ENCODE measurements at regions not wholly inside any gene's neighbourhood (a gene's known extent, or its start where the extent isn't known, plus 50 kb on each side); places are given as distances from the start of the nearest gene placed in this dataset.

DNA sequence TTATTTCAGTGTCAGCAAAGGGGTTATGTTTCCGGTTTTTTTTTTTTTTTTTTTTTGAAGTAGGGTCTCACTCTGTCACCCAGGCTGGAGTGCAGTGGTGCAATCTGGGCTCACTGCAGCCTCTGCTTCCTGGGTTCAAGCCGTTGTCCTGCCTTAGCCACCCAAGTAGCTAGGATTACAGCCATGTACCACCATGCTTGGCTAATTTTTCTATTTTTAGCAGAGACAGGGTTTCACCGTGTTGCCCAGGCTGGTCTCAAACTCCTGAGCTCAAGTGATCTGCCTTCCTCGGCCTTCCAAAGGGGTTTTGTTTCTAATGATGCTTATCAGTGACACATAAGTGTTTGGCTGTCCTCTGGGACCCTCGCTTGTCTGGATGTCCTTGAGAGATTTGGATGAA is 235.7 kb upstream of the C2CD4B start:
- Histone ChIP-seq H3K27me3 (no peaks in the 10 kb centered on the region), H3K27ac (peak overlapping the region in 2 of 12 donors; percentile 2 to 27), H3K36me3 (no peaks in the 10 kb centered on the region), H3K4me1 (peaks cover 0 to 49% (median 20%) of the 10 kb centered on the region in 12 donors), H3K4me3 (no peak overlapping the region), H3K9me3 (peaks cover 0 to 4% (median 0%) of the 10 kb centered on the region in 12 donors)
- no peak for TF ChIP-seq POLR2A (IDR thresholded peaks at IDR 0.05)
- TF ChIP-seq, protein P1, sequence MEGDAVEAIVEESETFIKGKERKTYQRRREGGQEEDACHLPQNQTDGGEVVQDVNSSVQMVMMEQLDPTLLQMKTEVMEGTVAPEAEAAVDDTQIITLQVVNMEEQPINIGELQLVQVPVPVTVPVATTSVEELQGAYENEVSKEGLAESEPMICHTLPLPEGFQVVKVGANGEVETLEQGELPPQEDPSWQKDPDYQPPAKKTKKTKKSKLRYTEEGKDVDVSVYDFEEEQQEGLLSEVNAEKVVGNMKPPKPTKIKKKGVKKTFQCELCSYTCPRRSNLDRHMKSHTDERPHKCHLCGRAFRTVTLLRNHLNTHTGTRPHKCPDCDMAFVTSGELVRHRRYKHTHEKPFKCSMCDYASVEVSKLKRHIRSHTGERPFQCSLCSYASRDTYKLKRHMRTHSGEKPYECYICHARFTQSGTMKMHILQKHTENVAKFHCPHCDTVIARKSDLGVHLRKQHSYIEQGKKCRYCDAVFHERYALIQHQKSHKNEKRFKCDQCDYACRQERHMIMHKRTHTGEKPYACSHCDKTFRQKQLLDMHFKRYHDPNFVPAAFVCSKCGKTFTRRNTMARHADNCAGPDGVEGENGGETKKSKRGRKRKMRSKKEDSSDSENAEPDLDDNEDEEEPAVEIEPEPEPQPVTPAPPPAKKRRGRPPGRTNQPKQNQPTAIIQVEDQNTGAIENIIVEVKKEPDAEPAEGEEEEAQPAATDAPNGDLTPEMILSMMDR (IDR thresholded peaks at IDR 0.05) = no peak
- WGBS, 4 donors = 54 to 61% (median 57%) methylated on average over 5 of the region's 5 CpGs
- ATAC-seq (no peak), DNase-seq (no peak)
- intact Hi-C loops (cut with DNase I) = loop anchor here in 1 of 10 donors (5.0 kb wide), 1 partner anchor 52 kb away; no protein-coding TSS in a partner anchor

DNA sequence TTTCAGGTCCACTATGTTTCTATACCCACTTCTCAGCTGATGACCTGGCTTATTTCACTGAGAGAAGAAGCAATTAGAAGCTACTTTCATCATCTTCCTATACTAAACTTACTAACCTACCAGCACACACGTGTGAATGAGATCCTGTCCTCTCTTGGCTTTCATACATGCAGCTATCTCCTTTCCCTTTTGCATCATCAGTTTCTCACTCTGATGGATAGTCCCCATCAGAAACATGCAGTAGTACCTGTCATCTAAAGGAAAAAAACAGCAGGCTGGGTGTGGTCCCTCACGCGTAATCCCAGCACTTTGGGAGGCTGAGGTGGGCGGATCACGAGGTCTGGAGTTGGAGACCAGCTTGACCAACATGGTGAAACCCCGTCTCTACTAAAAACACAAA is 237.6 kb upstream of the C2CD4B start:
- Histone ChIP-seq H3K36me3 (no peaks in the 10 kb centered on the region), H3K4me3 (no peak overlapping the region), H3K27me3 (no peaks in the 10 kb centered on the region), H3K9me3 (peaks cover 0 to 4% (median 0%) of the 10 kb centered on the region in 12 donors), H3K27ac (peak overlapping the region in 2 of 12 donors; percentile 47 to 51), H3K4me1 (peaks cover 0 to 56% (median 20%) of the 10 kb centered on the region in 12 donors)
- no peak for TF ChIP-seq POLR2A (IDR thresholded peaks at IDR 0.05)
- TF ChIP-seq, protein P1 (IDR thresholded peaks at IDR 0.05) = no peak
- intact Hi-C loops (cut with DNase I) = loop anchor here in 1 of 10 donors (5.0 kb wide), 1 partner anchor 50 kb away; no protein-coding TSS in a partner anchor
- ATAC-seq = no peak
- DNase-seq = no peak
- 88 to 91% (median 90%) methylated on average over 6 of the region's 6 CpGs for WGBS, 4 donors

DNA sequence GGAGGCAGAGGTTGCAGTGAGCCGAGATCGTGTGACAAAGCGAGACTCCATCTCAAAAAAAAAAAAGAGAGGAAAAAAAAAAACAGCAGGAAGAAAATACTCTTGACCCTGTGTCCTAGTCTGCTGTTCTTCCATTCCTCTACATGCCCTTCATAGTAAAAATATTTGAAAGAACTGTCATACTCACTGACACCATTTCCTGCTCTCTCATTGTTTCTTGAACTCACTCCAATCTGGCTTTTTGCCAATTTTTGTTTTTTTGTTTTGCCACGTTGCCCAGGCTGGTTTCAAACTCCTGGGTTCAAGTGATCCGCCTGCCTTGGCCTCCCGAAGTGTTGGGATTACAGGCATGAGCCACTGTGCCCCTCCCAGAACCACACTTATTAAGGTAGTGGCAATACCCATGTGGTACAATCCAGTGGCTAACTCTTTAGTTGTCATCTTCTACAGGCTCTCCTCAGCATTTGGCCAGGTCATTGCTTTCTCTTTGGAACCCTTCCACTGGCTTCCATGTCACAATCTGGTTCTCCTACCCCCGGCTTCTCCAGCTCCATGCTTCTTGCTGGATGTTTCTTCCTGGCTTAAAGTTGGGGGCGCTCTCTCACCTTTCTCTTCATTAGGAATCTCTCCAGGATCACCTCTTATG is 238.2 kb upstream of the C2CD4B start:
- Histone ChIP-seq H3K27me3 (no peaks in the 10 kb centered on the region), H3K36me3 (no peaks in the 10 kb centered on the region), H3K4me3 (no peak overlapping the region), H3K4me1 (peaks cover 0 to 61% (median 20%) of the 10 kb centered on the region in 12 donors), H3K9me3 (peaks cover 0 to 4% (median 0%) of the 10 kb centered on the region in 12 donors), H3K27ac (peak overlapping the region in 2 of 12 donors; percentile 47 to 51)
- intact Hi-C loops (cut with DNase I) = loop anchor here in 1 of 10 donors (5.0 kb wide), 1 partner anchor 49 kb away; no protein-coding TSS in a partner anchor
- no peak for DNase-seq
- TF ChIP-seq, protein P1 (IDR thresholded peaks at IDR 0.05) = no peak
- TF ChIP-seq POLR2A (IDR thresholded peaks at IDR 0.05) = no peak
- 57 to 67% (median 65%) methylated on average over 8 of the region's 8 CpGs for WGBS, 4 donors
- peak; percentile 60 to 85 (median 74) for ATAC-seq

DNA sequence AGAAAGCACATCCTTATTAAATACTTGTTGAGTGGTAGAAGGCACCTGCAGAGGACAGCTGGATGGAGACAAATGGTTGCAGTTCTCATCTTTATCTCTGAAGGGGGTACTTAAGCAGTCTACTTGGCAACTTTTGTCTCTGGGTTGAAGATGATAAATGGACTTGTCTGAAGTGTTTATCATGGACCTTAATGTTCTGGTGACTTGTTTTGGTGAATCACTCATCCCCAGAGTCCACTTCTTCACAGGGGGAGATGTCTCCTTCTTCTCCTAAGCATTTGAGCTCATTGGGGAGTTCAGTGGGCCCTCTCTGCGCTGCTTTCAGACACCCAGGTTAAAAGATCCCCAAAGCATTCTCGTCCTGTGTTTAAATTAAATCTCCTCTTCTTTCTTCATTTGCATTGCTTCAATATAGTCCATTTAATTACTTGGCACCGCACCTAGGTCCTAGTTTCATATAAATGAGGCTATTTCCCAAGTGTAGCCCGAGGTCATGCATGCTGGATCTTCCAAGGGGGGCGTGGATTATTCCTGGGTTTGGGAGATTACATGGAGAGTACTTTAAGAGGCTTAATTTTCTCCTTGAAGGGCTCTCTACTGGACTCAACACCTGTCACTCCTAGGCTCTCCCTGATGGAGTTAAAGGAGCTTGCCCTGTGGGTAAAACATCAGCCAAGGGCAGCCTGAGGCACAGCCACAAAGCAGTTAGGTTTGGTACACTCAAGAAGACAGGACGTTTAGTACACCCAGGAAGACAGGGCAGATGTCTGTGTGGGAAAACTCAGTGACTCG is 239.3 kb upstream of the C2CD4B start:
- Histone ChIP-seq H3K27me3 (no peaks in the 10 kb centered on the region), H3K9me3 (peaks cover 0 to 4% (median 0%) of the 10 kb centered on the region in 12 donors), H3K27ac (peak overlapping the region in 1 of 12 donors; percentile 3), H3K36me3 (no peaks in the 10 kb centered on the region), H3K4me1 (peaks cover 0 to 63% (median 20%) of the 10 kb centered on the region in 12 donors), H3K4me3 (no peak overlapping the region)
- ATAC-seq = no peak
- no peak for DNase-seq
- no peak for TF ChIP-seq POLR2A (IDR thresholded peaks at IDR 0.05)
- TF ChIP-seq, protein P1 (IDR thresholded peaks at IDR 0.05) = no peak
- intact Hi-C loops (cut with DNase I) = loop anchor here in 1 of 10 donors (5.0 kb wide), 1 partner anchor 48 kb away; no protein-coding TSS in a partner anchor
- WGBS, 4 donors = 70 to 84% (median 75%) methylated on average over 7 of the region's 7 CpGs

Measured in heart left ventricle (tissue), 16 donors.